Activated CD8-positive, alpha-beta memory T cell treated with anti-CD3 and anti-CD28 coated beads, Interleukin-2, amount 50 U/mL, for 1 hour (primary cell): ENCODE measurements at regions not wholly inside any gene's neighbourhood (a gene's known extent, or its start where the extent isn't known, plus 50 kb on each side); places are given as distances from the start of the nearest gene placed in this dataset.
"Not testable (repeated sequence)": the region's sequence is repeated elsewhere in the genome, so short reads cannot be mapped to it uniquely, and the experiment has no call there.

Source experiments
- DNase-seq: peaks from one replicate; pipeline ENCODE4 v3.0.0-alpha.2; 2020; ENCODE audit errors: extremely low read depth

- no peak for DNase-seq
These were observed 283.8 kb downstream of the GATA3 start for GRCh38 chr10:8338177-8338766.

- no peak for DNase-seq
These were observed 290.3 kb downstream of the GATA3 start for GRCh38 chr10:8344756-8345155.

GRCh38 chr10:8346861-8347260 lies 292.4 kb downstream of the GATA3 start:
- DNase-seq, result no peak

- DNase-seq, result not testable (repeated sequence)
These were observed 293.1 kb downstream of the GATA3 start for GRCh38 chr10:8347614-8348013.

GRCh38 chr10:8349610-8350249 lies 295.2 kb downstream of the GATA3 start:
- DNase-seq, result no peak

- no peak for DNase-seq
These were observed 295.9 kb downstream of the GATA3 start for GRCh38 chr10:8350250-8350967.

GRCh38 chr10:8352171-8353075 lies 297.9 kb downstream of the GATA3 start:
- DNase-seq, result no peak

GRCh38 chr10:8356283-8356682 lies 301.8 kb downstream of the GATA3 start:
- no peak for DNase-seq

GRCh38 chr10:8359467-8359866 lies 305.0 kb downstream of the GATA3 start:
- no peak for DNase-seq

GRCh38 chr10:8360365-8360764 lies 305.9 kb downstream of the GATA3 start:
- no peak for DNase-seq

GRCh38 chr10:8360814-8361509 lies 306.5 kb downstream of the GATA3 start:
- DNase-seq, result no peak

GRCh38 chr10:8361510-8361844 lies 307.0 kb downstream of the GATA3 start:
- DNase-seq, result no peak

- peak; percentile 4 for DNase-seq
These were observed 311.7 kb downstream of the GATA3 start for GRCh38 chr10:8365935-8366911.

GRCh38 chr10:8367672-8368411 lies 313.4 kb downstream of the GATA3 start:
- not testable (repeated sequence) for DNase-seq

- DNase-seq, result no peak
These were observed 315.2 kb downstream of the GATA3 start for GRCh38 chr10:8369666-8370065.

GRCh38 chr10:8374334-8374733 lies 319.8 kb downstream of the GATA3 start:
- DNase-seq, result no peak

- DNase-seq, result no peak
These were observed 320.6 kb downstream of the GATA3 start for GRCh38 chr10:8375137-8375536.

- no peak for DNase-seq
These were observed 323.9 kb downstream of the GATA3 start for GRCh38 chr10:8378198-8378983.
